Karpas-422 (cell line): ENCODE measurements at regions not wholly inside any gene's neighbourhood (a gene's known extent, or its start where the extent isn't known, plus 50 kb on each side); places are given as distances from the start of the nearest gene placed in this dataset.
"Not testable (repeated sequence)": the region's sequence is repeated elsewhere in the genome, so short reads cannot be mapped to it uniquely, and the experiment has no call there.

Source experiments
- DNase-seq: peaks from one replicate; pipeline ENCODE4 v3.0.0-alpha.2; 2015
- H2AFZ ChIP-seq: fragments of 200-600 bp; sonication (generic); 2 replicates; pipeline ENCODE4 v1.6.1; 2014; ENCODE audit warnings: antibody characterized with exemption, low read length, mixed read lengths
- H3K27ac ChIP-seq: fragments of 200-600 bp; sonication (generic); 2 replicates; pipeline ENCODE4 v1.5.1; 2014; ENCODE audit warnings: mild to moderate bottlenecking, low read length, moderate library complexity
- H3K27me3 ChIP-seq: fragments of 200-600 bp; sonication (generic); 2 replicates; pipeline ENCODE4 v1.6.1; 2014; ENCODE audit warnings: low read length, mixed read lengths
- H3K36me3 ChIP-seq: fragments of 200-600 bp; sonication (generic); 2 replicates; pipeline ENCODE4 v1.6.1; 2014; ENCODE audit warnings: low read length, mixed read lengths; ENCODE audit not compliant: insufficient read depth
- H3K4me1 ChIP-seq: fragments of 200-600 bp; sonication (generic); 2 replicates; pipeline ENCODE4 v1.6.1; 2014; ENCODE audit warnings: mild to moderate bottlenecking, low read length, mixed read lengths
- H3K4me2 ChIP-seq: fragments of 200-600 bp; sonication (generic); 2 replicates; pipeline ENCODE4 v1.6.1; 2014; ENCODE audit warnings: low read length, low read depth, mild to moderate bottlenecking; ENCODE audit not compliant: poor library complexity, severe bottlenecking
- H3K4me3 ChIP-seq: fragments of 200-600 bp; sonication (generic); 2 replicates; pipeline ENCODE4 v1.5.1; 2014; ENCODE audit warnings: mild to moderate bottlenecking, antibody characterized with exemption, low read length, mixed read lengths
- H3K79me2 ChIP-seq: fragments of 200-600 bp; sonication (generic); 2 replicates; pipeline ENCODE4 v1.6.1; 2014; ENCODE audit warnings: mild to moderate bottlenecking, low read length, mixed read lengths
- H3K9ac ChIP-seq: fragments of 200-600 bp; sonication (generic); 2 replicates; pipeline ENCODE4 v1.6.0; 2014; ENCODE audit warnings: low read length
- H3K9me2 ChIP-seq: fragments of 200-600 bp; sonication (generic), shearing (Covaris generic); replicated peaks from 2 replicates; pipeline ENCODE4 v1.6.0; 2014; ENCODE audit warnings: mild to moderate bottlenecking, low read length, moderate library complexity; ENCODE audit not compliant: insufficient read depth
- H3K9me3 ChIP-seq: fragments of 300-700, 200-600 bp; sonication (generic); 2 replicates; pipeline ENCODE4 v1.6.1; 2014; ENCODE audit warnings: low read length, mixed read lengths
- H4K20me1 ChIP-seq: fragments of 200-600 bp; sonication (generic); 2 replicates; pipeline ENCODE4 v1.6.1; 2014; ENCODE audit warnings: mild to moderate bottlenecking, antibody characterized with exemption, low read length, low read depth; ENCODE audit not compliant: insufficient read depth

DNA sequence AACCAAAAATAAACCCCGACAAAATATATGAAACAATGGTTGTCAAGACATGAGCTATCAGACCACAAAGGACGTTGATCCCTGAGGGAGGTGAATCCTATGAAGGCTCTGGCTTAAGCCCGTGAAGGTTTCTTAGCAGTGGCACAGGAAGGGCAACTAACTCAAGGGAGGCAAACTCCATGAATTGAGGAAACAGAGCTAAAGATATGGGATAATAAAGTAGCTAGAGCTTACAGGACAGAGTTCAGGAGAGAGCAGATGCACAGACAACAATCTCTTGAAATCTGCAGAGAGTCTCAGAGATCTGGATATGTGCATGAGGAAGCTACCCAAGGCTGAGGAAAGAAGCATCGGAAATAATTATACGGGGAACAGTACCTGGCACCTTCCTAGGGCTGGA lies 331.6 kb downstream of the TYW1 start:
- not testable (repeated sequence) for H3K36me3 ChIP-seq, H3K79me2 ChIP-seq, H3K9ac ChIP-seq, H2AFZ ChIP-seq, H3K9me2 ChIP-seq, H3K9me3 ChIP-seq, DNase-seq, H4K20me1 ChIP-seq, H3K4me2 ChIP-seq, H3K4me1 ChIP-seq, H3K4me3 ChIP-seq, H3K27ac ChIP-seq, H3K27me3 ChIP-seq

DNA sequence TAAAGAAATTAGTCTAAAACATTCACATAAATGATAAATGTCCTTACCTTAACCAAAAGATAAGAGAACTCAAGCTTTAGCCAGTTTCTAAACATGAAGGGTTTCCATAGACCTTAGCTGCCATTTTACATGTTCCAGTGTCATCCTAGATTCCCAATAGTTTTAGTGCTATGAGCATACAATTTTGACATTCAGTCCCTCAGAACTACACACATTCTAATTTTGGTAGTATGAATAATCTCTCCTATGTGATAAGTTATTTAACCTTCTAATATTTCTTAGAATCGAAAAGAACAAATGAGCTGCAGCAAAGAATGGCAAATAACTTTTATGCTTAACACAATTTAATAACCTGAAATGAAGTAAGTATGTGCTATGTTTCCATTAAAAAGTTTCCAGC lies 338.5 kb downstream of the TYW1 start:
- H3K4me1 ChIP-seq, H2AFZ ChIP-seq, H3K4me3 ChIP-seq, DNase-seq, H3K9me3 ChIP-seq, H3K36me3 ChIP-seq, H3K27me3 ChIP-seq, H3K4me2 ChIP-seq, H4K20me1 ChIP-seq, H3K9me2 ChIP-seq, H3K79me2 ChIP-seq, H3K9ac ChIP-seq, H3K27ac ChIP-seq: not testable (repeated sequence)

DNA sequence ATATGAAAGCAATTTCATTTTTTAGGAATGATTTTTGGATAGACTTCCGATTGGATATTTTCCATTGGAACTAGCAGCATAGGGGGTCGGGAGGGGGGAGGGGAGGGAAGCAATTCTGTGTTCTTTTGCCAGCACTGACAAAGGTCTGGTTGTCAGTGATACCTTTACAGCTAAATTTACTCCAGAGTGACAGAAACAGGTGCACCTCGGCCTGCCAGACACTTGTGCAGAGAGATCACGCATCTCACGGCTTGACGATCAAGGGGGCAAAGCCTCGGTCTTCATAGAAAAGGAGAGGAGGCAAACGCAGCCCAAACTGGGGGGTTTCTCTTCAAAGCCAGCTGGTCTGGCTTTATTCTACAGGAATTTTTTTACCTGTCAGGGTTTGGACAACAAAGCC lies 339.0 kb downstream of the TYW1 start:
- not testable (repeated sequence) for H3K4me1 ChIP-seq, H4K20me1 ChIP-seq, H3K9me3 ChIP-seq, H3K36me3 ChIP-seq, H3K27me3 ChIP-seq, H3K79me2 ChIP-seq, H2AFZ ChIP-seq, H3K4me3 ChIP-seq, H3K4me2 ChIP-seq, H3K9me2 ChIP-seq, H3K9ac ChIP-seq, DNase-seq, H3K27ac ChIP-seq

DNA sequence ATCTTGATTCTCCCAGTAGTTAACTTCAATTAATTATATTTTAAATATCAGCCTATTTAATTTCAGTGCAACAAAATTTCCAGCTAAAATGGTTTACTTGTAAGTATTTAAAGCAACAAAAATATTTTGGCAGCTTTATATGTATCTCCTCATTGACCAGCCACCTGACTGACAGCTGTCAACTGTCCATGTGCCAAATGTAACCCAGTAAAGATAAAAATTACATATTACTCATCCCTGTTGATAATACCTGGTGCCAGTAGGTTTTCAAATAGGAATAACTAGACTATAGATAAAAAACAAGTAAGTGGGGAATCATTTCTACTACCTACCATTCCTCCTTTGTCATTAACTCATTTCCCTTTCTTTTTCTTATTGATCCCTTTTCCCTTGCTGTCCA lies 341.9 kb downstream of the TYW1 start:
- not testable (repeated sequence) for H3K4me3 ChIP-seq, H3K27me3 ChIP-seq, H4K20me1 ChIP-seq, H3K4me2 ChIP-seq, H3K4me1 ChIP-seq, DNase-seq, H3K36me3 ChIP-seq, H3K9me2 ChIP-seq, H2AFZ ChIP-seq, H3K79me2 ChIP-seq, H3K9me3 ChIP-seq, H3K9ac ChIP-seq, H3K27ac ChIP-seq

DNA sequence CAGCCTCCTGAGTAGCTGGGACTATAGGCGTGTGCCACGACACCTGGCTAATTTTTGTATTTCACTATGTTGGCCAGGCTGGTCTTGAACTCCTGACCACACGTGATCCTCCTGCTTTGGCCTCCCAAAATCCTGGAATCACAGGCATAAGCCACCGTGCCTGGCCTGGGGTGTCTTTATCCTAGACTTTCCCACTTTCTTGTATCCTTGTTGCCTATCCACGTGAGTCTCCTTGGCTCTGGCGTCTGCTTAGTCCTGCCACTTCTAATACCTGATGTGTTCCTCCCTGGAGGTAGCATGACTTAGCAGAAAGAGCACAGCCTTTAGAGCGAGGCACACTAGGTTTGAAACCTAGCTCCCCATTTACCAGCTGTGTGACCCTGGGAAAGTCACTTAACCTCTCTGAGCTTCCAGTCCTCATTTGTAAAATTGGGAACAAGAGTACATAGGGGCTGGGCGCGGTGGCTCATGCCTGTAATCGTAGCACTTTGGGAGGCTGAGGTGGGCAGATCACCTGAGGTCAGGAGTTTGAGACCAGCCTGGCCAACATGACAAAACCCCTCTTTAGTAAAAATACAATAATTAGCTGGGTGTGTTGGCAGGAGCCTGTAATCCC lies 344.6 kb downstream of the TYW1 start:
- no peak for DNase-seq
- H3K27ac ChIP-seq: no peak overlapping the region
- H3K9me2 ChIP-seq: no peaks in the 10 kb centered on the region

DNA sequence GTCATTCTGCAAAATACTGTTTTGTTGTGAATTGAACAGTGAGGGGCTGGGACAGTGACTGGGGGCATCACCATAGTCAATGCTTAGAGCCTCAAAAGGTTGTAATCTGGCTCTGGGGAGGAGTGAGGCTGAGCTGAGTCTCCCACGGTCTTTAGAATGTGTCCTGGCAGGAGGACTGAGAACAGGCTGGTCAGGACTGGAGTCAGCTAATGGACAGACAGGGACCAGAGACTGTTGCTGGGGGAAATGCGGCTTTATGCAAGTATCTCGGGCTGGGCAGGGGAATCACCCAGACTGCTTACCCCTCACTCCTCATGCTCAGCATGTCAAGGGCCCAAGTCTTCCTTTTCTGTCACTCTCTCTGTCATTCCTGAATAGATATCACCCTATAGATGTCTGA lies 346.5 kb downstream of the TYW1 start:
- no peak overlapping the region for H3K27ac ChIP-seq
- no peaks in the 10 kb centered on the region for H3K36me3 ChIP-seq
- H3K27me3 ChIP-seq: no peaks in the 10 kb centered on the region
- H3K4me1 ChIP-seq: no peaks in the 10 kb centered on the region
- no peak overlapping the region for H3K9ac ChIP-seq
- H3K9me2 ChIP-seq: no peaks in the 10 kb centered on the region
- H3K4me3 ChIP-seq: no peak overlapping the region
- H3K4me2 ChIP-seq: no peak overlapping the region
- H2AFZ ChIP-seq: no peak overlapping the region
- no peaks in the 10 kb centered on the region for H3K79me2 ChIP-seq
- H4K20me1 ChIP-seq: no peaks in the 10 kb centered on the region
- no peaks in the 10 kb centered on the region for H3K9me3 ChIP-seq
- no peak for DNase-seq

More for the DNA sequence above, 344.6 kb downstream of the TYW1 start:
- Histone ChIP-seq H3K9me3 (no peaks in the 10 kb centered on the region), H3K79me2 (no peaks in the 10 kb centered on the region), H3K27me3 (no peaks in the 10 kb centered on the region), H3K36me3 (no peaks in the 10 kb centered on the region), H3K4me2 (no peak overlapping the region), H2AFZ (no peak overlapping the region), H4K20me1 (no peaks in the 10 kb centered on the region), H3K9ac (no peak overlapping the region), H3K4me3 (no peak overlapping the region), H3K4me1 (no peaks in the 10 kb centered on the region)

DNA sequence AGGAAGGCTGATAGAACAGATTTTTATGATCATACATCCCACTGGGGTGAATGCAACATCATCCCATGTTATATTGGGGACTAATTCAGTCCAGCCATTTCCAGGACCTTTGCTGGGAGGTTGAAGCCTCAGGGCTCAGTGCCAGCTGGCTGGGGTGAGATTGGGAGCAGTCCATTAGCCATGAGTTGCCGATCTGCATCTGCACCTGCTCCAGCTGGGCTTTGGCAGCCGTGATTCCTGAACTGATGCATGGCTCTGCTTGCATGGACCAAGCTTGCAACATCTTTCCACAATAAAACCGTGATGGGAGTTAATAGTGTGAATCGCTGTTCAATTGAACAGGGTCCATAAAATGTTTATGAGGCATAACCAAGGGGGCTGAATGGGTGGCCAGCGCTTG lies 346.9 kb downstream of the TYW1 start:
- Histone ChIP-seq H3K27ac (no peak overlapping the region), H3K9ac (no peak overlapping the region), H2AFZ (no peak overlapping the region), H3K9me2 (no peaks in the 10 kb centered on the region), H3K79me2 (no peaks in the 10 kb centered on the region), H4K20me1 (no peaks in the 10 kb centered on the region), H3K9me3 (no peaks in the 10 kb centered on the region), H3K4me2 (no peak overlapping the region), H3K27me3 (no peaks in the 10 kb centered on the region), H3K4me1 (no peaks in the 10 kb centered on the region), H3K36me3 (no peaks in the 10 kb centered on the region), H3K4me3 (no peak overlapping the region)
- no peak for DNase-seq

DNA sequence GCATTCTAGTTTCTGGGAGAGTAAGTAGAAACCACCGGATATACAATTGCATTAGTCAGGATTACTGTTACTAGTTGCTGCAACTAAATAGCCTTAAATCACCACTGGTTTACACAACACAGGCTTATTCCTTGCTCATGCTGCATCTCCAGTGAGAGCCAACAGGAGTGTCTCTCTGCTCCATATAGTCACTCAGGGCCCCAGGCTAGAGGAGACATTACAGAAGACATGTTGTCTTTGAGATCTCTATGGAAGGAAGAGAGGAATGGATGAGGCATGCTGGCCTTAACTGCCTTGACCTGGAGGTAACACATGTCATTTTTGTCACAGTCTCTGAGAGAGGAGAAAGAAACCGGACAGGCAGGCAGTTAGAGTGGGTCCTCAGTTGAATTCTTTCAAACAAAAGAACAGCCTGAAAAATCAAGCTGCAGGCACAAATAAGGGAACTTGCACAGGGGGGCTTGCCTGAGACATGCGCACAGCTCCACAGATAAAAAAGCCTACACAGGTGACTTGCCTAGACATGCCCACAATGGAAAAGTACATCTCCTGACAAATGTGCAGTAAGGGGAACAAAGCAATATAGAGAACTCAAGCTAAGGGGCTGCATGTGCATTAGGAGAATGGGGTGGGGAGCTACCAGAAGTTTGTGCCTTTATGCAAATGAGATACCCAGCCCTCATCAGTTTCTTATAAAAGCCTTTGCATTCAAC lies 348.0 kb downstream of the TYW1 start:
- Histone ChIP-seq H3K27ac (no peak overlapping the region), H2AFZ (no peak overlapping the region), H3K4me3 (no peak overlapping the region), H3K9ac (no peak overlapping the region), H3K9me3 (no peaks in the 10 kb centered on the region), H3K9me2 (no peaks in the 10 kb centered on the region), H3K4me1 (no peaks in the 10 kb centered on the region), H3K36me3 (no peaks in the 10 kb centered on the region), H3K79me2 (no peaks in the 10 kb centered on the region), H4K20me1 (no peaks in the 10 kb centered on the region), H3K4me2 (no peak overlapping the region), H3K27me3 (no peaks in the 10 kb centered on the region)
- DNase-seq: no peak
